Endodermal cell (in vitro differentiated cells): ENCODE measurements at regions not wholly inside any gene's neighbourhood (a gene's known extent, or its start where the extent isn't known, plus 50 kb on each side); places are given as distances from the start of the nearest gene placed in this dataset.

Source experiments
- DNase-seq: peaks from one replicate; pipeline ENCODE4 v3.0.0-alpha.2; 2017
- H3K27ac ChIP-seq: 2 replicates; pipeline ENCODE4 v1.5.1; 2013; ENCODE audit warnings: mild to moderate bottlenecking, low read depth, low read length, moderate library complexity
- H3K27me3 ChIP-seq: 2 replicates; pipeline ENCODE4 v1.6.1; 2013; ENCODE audit warnings: mild to moderate bottlenecking, low read length, moderate library complexity; ENCODE audit not compliant: insufficient read depth, control insufficient read depth, poor library complexity, severe bottlenecking
- H3K36me3 ChIP-seq: 2 replicates; pipeline ENCODE4 v1.7.0; 2013; ENCODE audit warnings: mild to moderate bottlenecking, low read length, moderate library complexity; ENCODE audit not compliant: control insufficient read depth, insufficient read depth
- H3K4me1 ChIP-seq: one replicate; pipeline ENCODE4 v1.7.0; 2013; ENCODE audit warnings: low read length; ENCODE audit not compliant: control insufficient read depth, insufficient read depth
- H3K4me3 ChIP-seq: 2 replicates; pipeline ENCODE4 v1.5.1; 2013; ENCODE audit warnings: mild to moderate bottlenecking, low read length, moderate library complexity
- H3K9ac ChIP-seq: 2 replicates; pipeline ENCODE4 v1.6.1; 2013; ENCODE audit warnings: mild to moderate bottlenecking, low read length, moderate library complexity; ENCODE audit not compliant: poor library complexity, severe bottlenecking; ENCODE audit errors: extremely low read depth
- H3K9me3 ChIP-seq: 2 replicates; pipeline ENCODE4 v1.6.1; 2013; ENCODE audit warnings: mild to moderate bottlenecking, low read length, moderate library complexity; ENCODE audit not compliant: control insufficient read depth
- H3K27ac Mint-ChIP-seq: 2 replicates; pipeline ENCODE4 v1.8.0; 2020; ENCODE audit warnings: mixed read lengths
- H3K27me3 Mint-ChIP-seq: 2 replicates; pipeline ENCODE4 v1.8.0; 2021; ENCODE audit warnings: mild to moderate bottlenecking, mixed read lengths; ENCODE audit not compliant: insufficient read depth
- H3K36me3 Mint-ChIP-seq: 2 replicates; pipeline ENCODE4 v1.8.0; 2020; ENCODE audit warnings: low read depth, mixed read lengths
- H3K4me1 Mint-ChIP-seq: 2 replicates; pipeline ENCODE4 v1.8.0; 2020; ENCODE audit warnings: mixed read lengths
- H3K4me3 Mint-ChIP-seq: 2 replicates; pipeline ENCODE4 v1.8.0; 2020; ENCODE audit warnings: mild to moderate bottlenecking, moderate library complexity, mixed read lengths
- H3K9me3 Mint-ChIP-seq: 2 replicates; pipeline ENCODE4 v1.8.0; 2020; ENCODE audit warnings: mild to moderate bottlenecking, mixed read lengths
- WGBS, 2 experiments: methylation state at CpG; one replicate each; pipeline versions ENCODE4 v1.1.5 to v1.1.7; 2013; ENCODE audit warnings: missing lambda C conversion rate in 2 of 2, mixed read lengths in 1 of 2; ENCODE audit not compliant: insufficient coverage in 1 of 2, insufficient read length in 1 of 2; 5-methylcytosine and 5-hydroxymethylcytosine counted together
- TF ChIP-seq, protein P1 (sequence below): fragments of 200-600 bp; sonication (generic); conservative IDR thresholded peaks from 2 replicates; pipeline ENCODE4 v1.5.0; 2021; ENCODE audit warnings: antibody characterized with exemption, mild to moderate bottlenecking

DNA sequence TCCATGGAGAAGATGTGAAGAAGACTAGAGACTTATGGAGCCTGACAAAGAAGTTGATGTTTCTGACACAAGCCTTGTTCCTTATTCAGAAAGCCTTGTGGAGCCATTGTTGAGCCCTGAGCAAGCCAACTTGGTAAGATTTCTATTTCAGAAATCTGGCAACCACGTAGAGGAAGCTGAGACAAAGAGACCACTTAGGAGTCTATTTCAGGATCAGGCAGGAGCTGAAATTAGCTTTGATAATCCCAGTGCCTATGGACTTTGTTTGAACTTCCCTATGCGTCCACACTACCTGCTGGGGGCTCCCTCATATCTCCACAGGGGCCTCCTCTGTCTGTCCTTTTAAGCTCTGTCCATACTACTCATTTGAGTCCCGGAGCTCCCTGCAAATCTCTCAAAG is 540.0 kb upstream of the GOT2 start:
- 47 to 50% methylated on average over 3 of the region's 3 CpGs for WGBS, 2 experiments
- H3K9me3 ChIP-seq = no peaks in the 10 kb centered on the region
- H3K27me3 ChIP-seq = no peaks in the 10 kb centered on the region
- no peaks in the 10 kb centered on the region for H3K36me3 ChIP-seq
- Mint-ChIP-seq H3K9me3 (peaks cover 2% of the 10 kb centered on the region), H3K27me3 (no peaks in the 10 kb centered on the region), H3K27ac (no peak overlapping the region), H3K4me3 (no peak overlapping the region), H3K4me1 (peaks cover 23% of the 10 kb centered on the region), H3K36me3 (no peaks in the 10 kb centered on the region)
- H3K4me3 ChIP-seq = no peak overlapping the region
- TF ChIP-seq, protein P1, sequence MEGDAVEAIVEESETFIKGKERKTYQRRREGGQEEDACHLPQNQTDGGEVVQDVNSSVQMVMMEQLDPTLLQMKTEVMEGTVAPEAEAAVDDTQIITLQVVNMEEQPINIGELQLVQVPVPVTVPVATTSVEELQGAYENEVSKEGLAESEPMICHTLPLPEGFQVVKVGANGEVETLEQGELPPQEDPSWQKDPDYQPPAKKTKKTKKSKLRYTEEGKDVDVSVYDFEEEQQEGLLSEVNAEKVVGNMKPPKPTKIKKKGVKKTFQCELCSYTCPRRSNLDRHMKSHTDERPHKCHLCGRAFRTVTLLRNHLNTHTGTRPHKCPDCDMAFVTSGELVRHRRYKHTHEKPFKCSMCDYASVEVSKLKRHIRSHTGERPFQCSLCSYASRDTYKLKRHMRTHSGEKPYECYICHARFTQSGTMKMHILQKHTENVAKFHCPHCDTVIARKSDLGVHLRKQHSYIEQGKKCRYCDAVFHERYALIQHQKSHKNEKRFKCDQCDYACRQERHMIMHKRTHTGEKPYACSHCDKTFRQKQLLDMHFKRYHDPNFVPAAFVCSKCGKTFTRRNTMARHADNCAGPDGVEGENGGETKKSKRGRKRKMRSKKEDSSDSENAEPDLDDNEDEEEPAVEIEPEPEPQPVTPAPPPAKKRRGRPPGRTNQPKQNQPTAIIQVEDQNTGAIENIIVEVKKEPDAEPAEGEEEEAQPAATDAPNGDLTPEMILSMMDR = no peak
- no peak overlapping the region for H3K9ac ChIP-seq
- DNase-seq = no peak
- H3K4me1 ChIP-seq = no peaks in the 10 kb centered on the region
- no peak overlapping the region for H3K27ac ChIP-seq

DNA sequence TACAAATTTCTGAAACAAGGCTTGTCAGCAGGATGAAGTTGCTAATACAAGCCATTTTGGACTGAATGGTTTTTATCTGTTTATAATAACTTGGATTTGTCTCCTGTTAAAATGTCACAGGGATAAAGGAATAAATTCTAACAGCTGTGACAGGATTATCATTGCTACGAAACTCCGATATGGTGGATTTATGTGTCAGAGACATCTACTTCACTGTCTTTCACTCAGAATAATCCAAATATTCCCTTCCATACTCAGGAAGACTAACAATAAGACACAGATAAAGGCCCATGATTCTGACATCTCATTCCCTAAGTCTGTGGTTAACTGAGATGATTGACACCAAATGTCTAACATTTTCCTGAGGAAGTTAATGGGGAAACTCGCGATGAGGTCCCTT is 529.8 kb upstream of the GOT2 start:
- H3K27me3 ChIP-seq = no peaks in the 10 kb centered on the region
- Mint-ChIP-seq H3K27me3 (no peaks in the 10 kb centered on the region), H3K9me3 (peaks cover 6% of the 10 kb centered on the region), H3K4me3 (no peak overlapping the region), H3K36me3 (no peaks in the 10 kb centered on the region), H3K4me1 (peaks cover 16% of the 10 kb centered on the region), H3K27ac (no peak overlapping the region)
- no peak overlapping the region for H3K4me3 ChIP-seq
- no peak for DNase-seq
- whole genome bisulfite sequencing, 2 experiments = 98% methylated on average over 4 of the region's 4 CpGs; no CpG with 5 or more reads in 1 of the 2 experiments
- H3K36me3 ChIP-seq = no peaks in the 10 kb centered on the region
- H3K9me3 ChIP-seq = peaks cover 10% of the 10 kb centered on the region
- H3K4me1 ChIP-seq = no peaks in the 10 kb centered on the region
- TF ChIP-seq, protein P1 = no peak
- no peak overlapping the region for H3K9ac ChIP-seq
- H3K27ac ChIP-seq = no peak overlapping the region

DNA sequence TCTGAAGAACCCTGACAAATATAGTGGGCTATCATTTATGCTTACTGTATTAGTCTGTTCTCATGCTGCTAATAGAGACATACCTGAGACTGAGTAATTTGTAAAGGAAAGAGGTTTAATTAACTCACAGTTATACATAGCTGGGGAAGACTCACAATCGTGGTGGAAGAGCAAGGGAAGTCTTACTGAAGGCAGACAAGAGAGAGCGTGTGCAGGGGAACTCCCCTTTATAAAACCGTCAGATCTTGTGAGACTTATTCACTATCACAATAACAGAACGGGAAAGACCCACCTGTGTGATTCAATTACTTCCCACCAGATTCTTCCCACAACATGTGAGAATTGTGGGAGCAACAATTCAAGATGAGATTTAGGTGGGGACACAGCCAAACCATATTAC is 526.8 kb upstream of the GOT2 start:
- no peaks in the 10 kb centered on the region for H3K4me1 ChIP-seq
- H3K9me3 ChIP-seq = peaks cover 10% of the 10 kb centered on the region
- no peak overlapping the region for H3K9ac ChIP-seq
- TF ChIP-seq, protein P1 = no peak
- Mint-ChIP-seq H3K27ac (no peak overlapping the region), H3K4me1 (no peaks in the 10 kb centered on the region), H3K27me3 (no peaks in the 10 kb centered on the region), H3K36me3 (no peaks in the 10 kb centered on the region), H3K9me3 (peaks cover 8% of the 10 kb centered on the region), H3K4me3 (no peak overlapping the region)
- H3K27ac ChIP-seq = no peak overlapping the region
- DNase-seq = no peak
- no peaks in the 10 kb centered on the region for H3K36me3 ChIP-seq
- WGBS, 2 experiments = 88 to 97% methylated on average over 1 to 4 of the region's 4 CpGs
- no peaks in the 10 kb centered on the region for H3K27me3 ChIP-seq
- H3K4me3 ChIP-seq = no peak overlapping the region
